ENCODE measurements at regions not wholly inside any gene's neighbourhood (a gene's known extent, or its start where the extent isn't known, plus 50 kb on each side); places are given as distances from the start of the nearest gene placed in this dataset.

GRCh38 chr4:20627866-20628265 lies 72.4 kb upstream of the PACRGL start:
- no peak overlapping the region for H3K4me3 ChIP-seq (ENCODE audit: low read depth, low read length)
- DNase-seq (ENCODE audit: low read depth) = no peak
- TF ChIP-seq MAX (IDR thresholded peaks at IDR 0.05; ENCODE audit: low read depth, low read length) = no peak
- no peak for TF ChIP-seq POLR2A (IDR thresholded peaks at IDR 0.05; ENCODE audit: extremely low read depth, insufficient read length)
- TF ChIP-seq CTCF (IDR thresholded peaks at IDR 0.05; ENCODE audit: low read depth, low read length) = no peak
- no peak for TF ChIP-seq MYC (IDR thresholded peaks at IDR 0.05; ENCODE audit: low read depth, low read length)

- DNase-seq (ENCODE audit: low read depth) = peak; percentile 9
- H3K4me3 ChIP-seq (ENCODE audit: low read depth, low read length) = no peak overlapping the region
- no peak for TF ChIP-seq CTCF (IDR thresholded peaks at IDR 0.05; ENCODE audit: low read depth, low read length)
- no peak for TF ChIP-seq MAX (IDR thresholded peaks at IDR 0.05; ENCODE audit: low read depth, low read length)
- TF ChIP-seq MYC (IDR thresholded peaks at IDR 0.05; ENCODE audit: low read depth, low read length) = no peak
- TF ChIP-seq POLR2A (IDR thresholded peaks at IDR 0.05; ENCODE audit: extremely low read depth, insufficient read length) = no peak
Observed at GRCh38 chr4:20629186-20630106, 70.8 kb upstream of the PACRGL start.

- no peak for DNase-seq (ENCODE audit: low read depth)
- H3K4me3 ChIP-seq (ENCODE audit: low read depth, low read length) = no peak overlapping the region
- no peak for TF ChIP-seq MAX (IDR thresholded peaks at IDR 0.05; ENCODE audit: low read depth, low read length)
- TF ChIP-seq CTCF (IDR thresholded peaks at IDR 0.05; ENCODE audit: low read depth, low read length) = no peak
- no peak for TF ChIP-seq MYC (IDR thresholded peaks at IDR 0.05; ENCODE audit: low read depth, low read length)
- no peak for TF ChIP-seq POLR2A (IDR thresholded peaks at IDR 0.05; ENCODE audit: extremely low read depth, insufficient read length)
Observed at GRCh38 chr4:20638825-20639224, 61.4 kb upstream of the PACRGL start.

GRCh38 chr4:20639346-20639745 lies 60.9 kb upstream of the PACRGL start:
- no peak overlapping the region for H3K4me3 ChIP-seq (ENCODE audit: low read depth, low read length)
- no peak for TF ChIP-seq MYC (IDR thresholded peaks at IDR 0.05; ENCODE audit: low read depth, low read length)
- TF ChIP-seq MAX (IDR thresholded peaks at IDR 0.05; ENCODE audit: low read depth, low read length) = no peak
- no peak for TF ChIP-seq CTCF (IDR thresholded peaks at IDR 0.05; ENCODE audit: low read depth, low read length)
- no peak for TF ChIP-seq POLR2A (IDR thresholded peaks at IDR 0.05; ENCODE audit: extremely low read depth, insufficient read length)
- DNase-seq (ENCODE audit: low read depth) = no peak

GRCh38 chr4:20640989-20641388 lies 59.3 kb upstream of the PACRGL start:
- no peak for DNase-seq (ENCODE audit: low read depth)
- no peak overlapping the region for H3K4me3 ChIP-seq (ENCODE audit: low read depth, low read length)

More at GRCh38 chr4:20640989-20641388, 59.3 kb upstream of the PACRGL start:
- TF ChIP-seq POLR2A (IDR thresholded peaks at IDR 0.05; ENCODE audit: extremely low read depth, insufficient read length) (no peak), CTCF (IDR thresholded peaks at IDR 0.05; ENCODE audit: low read depth, low read length) (no peak), MAX (IDR thresholded peaks at IDR 0.05; ENCODE audit: low read depth, low read length) (no peak), MYC (IDR thresholded peaks at IDR 0.05; ENCODE audit: low read depth, low read length) (no peak)
